ENCODE measurements at regions not wholly inside any gene's neighbourhood (a gene's known extent, or its start where the extent isn't known, plus 50 kb on each side); places are given as distances from the start of the nearest gene placed in this dataset.

DNA sequence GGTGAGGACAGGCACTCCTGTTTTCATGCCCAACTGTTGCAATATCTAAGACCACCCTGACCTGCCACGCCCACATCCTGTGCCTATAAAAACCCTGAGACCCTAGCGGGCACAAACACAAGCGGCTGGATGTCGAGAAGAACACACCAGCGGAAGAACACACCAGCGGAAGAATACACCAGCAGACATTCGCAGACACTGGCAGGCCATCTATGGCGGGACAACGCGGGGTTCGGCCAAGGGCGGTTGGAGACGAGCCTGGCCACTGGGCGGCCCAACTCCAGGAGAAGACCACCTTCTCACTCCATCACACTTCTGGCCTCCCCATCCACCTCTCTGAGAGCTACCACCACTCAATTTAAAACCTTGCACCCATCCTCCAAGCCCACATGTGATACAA, 361.4 kb downstream of the FAT4 start:
- H3K27me3 ChIP-seq: no peaks in the 10 kb centered on the region
- TF ChIP-seq, protein P1, sequence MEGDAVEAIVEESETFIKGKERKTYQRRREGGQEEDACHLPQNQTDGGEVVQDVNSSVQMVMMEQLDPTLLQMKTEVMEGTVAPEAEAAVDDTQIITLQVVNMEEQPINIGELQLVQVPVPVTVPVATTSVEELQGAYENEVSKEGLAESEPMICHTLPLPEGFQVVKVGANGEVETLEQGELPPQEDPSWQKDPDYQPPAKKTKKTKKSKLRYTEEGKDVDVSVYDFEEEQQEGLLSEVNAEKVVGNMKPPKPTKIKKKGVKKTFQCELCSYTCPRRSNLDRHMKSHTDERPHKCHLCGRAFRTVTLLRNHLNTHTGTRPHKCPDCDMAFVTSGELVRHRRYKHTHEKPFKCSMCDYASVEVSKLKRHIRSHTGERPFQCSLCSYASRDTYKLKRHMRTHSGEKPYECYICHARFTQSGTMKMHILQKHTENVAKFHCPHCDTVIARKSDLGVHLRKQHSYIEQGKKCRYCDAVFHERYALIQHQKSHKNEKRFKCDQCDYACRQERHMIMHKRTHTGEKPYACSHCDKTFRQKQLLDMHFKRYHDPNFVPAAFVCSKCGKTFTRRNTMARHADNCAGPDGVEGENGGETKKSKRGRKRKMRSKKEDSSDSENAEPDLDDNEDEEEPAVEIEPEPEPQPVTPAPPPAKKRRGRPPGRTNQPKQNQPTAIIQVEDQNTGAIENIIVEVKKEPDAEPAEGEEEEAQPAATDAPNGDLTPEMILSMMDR (IDR thresholded peaks at IDR 0.05; ENCODE audit: low read depth, low read length): no peak
- H3K36me3 ChIP-seq: no peaks in the 10 kb centered on the region
- no peaks in the 10 kb centered on the region for H3K4me1 ChIP-seq
- no peak overlapping the region for H3K4me3 ChIP-seq (ENCODE audit: low read depth, low read length)
- no peaks in the 10 kb centered on the region for H3K9me3 ChIP-seq
- DNase-seq: no peak

DNA sequence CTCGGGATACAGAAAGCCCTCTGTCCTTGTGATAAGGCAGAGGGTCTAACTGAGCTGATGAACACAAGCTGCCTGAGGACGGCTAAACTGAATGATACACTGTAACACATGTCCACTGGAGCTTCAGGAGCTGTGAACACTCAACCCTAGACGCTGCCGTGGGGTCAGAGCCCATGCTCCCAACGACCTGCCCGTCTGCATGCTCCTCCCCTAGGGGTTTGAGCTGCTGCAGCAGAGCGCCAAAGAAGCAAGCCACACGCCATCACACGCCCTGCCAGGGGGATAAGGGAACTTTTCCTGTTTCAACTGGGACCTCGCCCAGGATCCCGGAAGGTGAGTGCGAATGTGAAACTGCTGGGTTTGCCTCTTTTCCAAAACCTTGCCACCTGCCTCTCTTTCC, 361.8 kb downstream of the FAT4 start:
- no peak overlapping the region for H3K4me3 ChIP-seq (ENCODE audit: low read depth, low read length)
- H3K27me3 ChIP-seq: no peaks in the 10 kb centered on the region
- no peaks in the 10 kb centered on the region for H3K4me1 ChIP-seq
- no peak for DNase-seq
- no peaks in the 10 kb centered on the region for H3K36me3 ChIP-seq
- TF ChIP-seq, protein P1 (IDR thresholded peaks at IDR 0.05; ENCODE audit: low read depth, low read length): no peak
- no peaks in the 10 kb centered on the region for H3K9me3 ChIP-seq

DNA sequence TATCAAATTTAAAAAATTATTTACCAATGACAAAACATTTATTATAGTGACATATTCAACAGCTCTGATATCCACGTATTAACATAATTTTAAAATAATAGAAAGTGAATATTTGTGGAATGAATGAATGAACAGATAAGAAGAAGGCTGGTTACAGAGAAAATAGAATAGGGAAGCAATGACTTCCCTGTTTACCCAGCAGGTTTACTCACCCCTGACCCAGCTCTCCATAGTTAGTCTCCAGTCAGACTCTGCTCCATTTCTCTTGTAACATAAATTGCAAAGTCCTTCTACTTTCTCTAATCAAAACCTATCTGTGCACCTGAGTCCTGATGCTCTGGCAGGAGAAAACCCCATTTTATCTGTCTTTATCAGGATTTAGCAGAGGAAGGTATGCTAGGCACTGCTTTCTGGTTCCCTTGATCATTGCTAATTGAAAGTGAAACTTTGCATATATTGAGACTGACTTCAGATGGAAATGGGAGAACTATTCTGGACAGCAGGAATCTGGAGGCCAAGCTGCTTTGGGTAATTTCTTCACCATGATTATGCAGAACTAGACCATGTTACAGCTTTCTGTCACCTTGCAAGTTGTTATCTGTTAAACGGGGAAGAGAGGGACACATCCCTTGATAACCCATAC, 363.0 kb downstream of the FAT4 start:
- Histone ChIP-seq H3K9me3 (no peaks in the 10 kb centered on the region), H3K27me3 (no peaks in the 10 kb centered on the region), H3K4me1 (no peaks in the 10 kb centered on the region), H3K36me3 (no peaks in the 10 kb centered on the region), H3K4me3 (ENCODE audit: low read depth, low read length) (no peak overlapping the region)
- no peak for DNase-seq
- TF ChIP-seq, protein P1 (IDR thresholded peaks at IDR 0.05; ENCODE audit: low read depth, low read length): no peak

DNA sequence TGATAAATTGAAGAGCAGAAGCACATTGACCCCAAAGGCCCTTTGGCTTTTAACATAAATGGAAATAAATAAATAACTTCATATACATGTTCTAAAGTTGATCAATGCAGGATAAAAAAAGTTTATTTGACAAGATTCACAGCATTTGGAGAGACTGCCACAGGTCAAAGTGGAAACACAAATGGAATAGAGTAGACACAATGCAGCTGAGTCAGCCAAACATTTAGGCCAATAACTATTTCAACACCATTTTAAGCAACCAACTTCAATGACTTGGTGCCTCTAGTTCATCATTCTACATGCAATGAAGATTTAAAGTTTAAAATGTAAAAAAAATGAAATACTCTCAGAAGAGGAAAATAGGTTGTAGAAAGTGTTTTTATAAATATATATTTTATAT, 365.2 kb downstream of the FAT4 start:
- no peak for DNase-seq
- TF ChIP-seq, protein P1 (IDR thresholded peaks at IDR 0.05; ENCODE audit: low read depth, low read length): no peak
- Histone ChIP-seq H3K9me3 (no peaks in the 10 kb centered on the region), H3K27me3 (no peaks in the 10 kb centered on the region), H3K36me3 (no peaks in the 10 kb centered on the region), H3K4me3 (ENCODE audit: low read depth, low read length) (no peak overlapping the region), H3K4me1 (no peaks in the 10 kb centered on the region)

DNA sequence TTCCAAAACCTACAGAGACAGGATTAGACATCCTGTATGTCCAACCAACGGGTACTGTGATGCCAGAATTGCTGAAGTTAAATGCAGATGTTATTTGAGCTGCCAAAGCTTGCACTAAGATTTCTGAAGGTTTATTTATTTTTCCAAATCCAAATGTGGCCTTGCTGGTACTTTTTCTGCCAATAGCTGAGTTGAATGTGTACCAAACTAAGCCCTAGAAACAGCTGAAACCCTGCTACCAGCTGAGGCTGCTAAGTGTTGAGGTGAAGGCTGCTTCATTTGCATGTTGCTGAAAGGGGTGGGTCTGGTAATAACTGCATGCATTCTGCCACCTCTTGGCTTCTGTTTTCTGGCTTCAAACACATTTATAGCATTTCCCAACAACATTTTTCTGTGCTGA, 366.5 kb downstream of the FAT4 start:
- no peaks in the 10 kb centered on the region for H3K9me3 ChIP-seq
- no peaks in the 10 kb centered on the region for H3K27me3 ChIP-seq
- H3K4me3 ChIP-seq (ENCODE audit: low read depth, low read length): no peak overlapping the region
- DNase-seq: no peak
- TF ChIP-seq, protein P1 (IDR thresholded peaks at IDR 0.05; ENCODE audit: low read depth, low read length): no peak
- no peaks in the 10 kb centered on the region for H3K4me1 ChIP-seq
- no peaks in the 10 kb centered on the region for H3K36me3 ChIP-seq

DNA sequence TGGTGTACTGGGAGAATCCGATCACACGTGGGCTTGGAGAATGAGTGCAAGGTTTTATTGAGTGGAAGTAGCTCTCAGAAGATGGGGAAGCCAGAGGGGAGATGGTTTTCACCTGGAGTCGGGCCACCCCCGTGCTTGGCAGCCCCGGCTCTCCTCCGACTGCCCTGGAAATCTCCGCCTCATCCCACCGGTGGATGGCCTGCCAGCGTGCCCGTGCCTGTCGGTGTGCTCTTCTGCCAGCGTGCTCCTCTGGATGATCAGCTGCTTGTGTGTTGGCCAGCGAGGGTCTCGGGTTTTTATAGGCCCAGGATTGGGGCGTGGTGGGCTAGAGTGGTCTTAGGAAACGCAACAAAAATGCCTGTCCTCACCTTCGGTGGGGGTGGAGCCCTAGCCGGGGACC, 368.0 kb downstream of the FAT4 start:
- H3K4me1 ChIP-seq: no peaks in the 10 kb centered on the region
- H3K36me3 ChIP-seq: no peaks in the 10 kb centered on the region
- TF ChIP-seq, protein P1 (IDR thresholded peaks at IDR 0.05; ENCODE audit: low read depth, low read length): no peak
- H3K4me3 ChIP-seq (ENCODE audit: low read depth, low read length): no peak overlapping the region
- no peaks in the 10 kb centered on the region for H3K27me3 ChIP-seq
- H3K9me3 ChIP-seq: no peaks in the 10 kb centered on the region
- DNase-seq: no peak

All from BE2C (cell line).